Pancreas (tissue), 10 donors: ENCODE measurements at regions not wholly inside any gene's neighbourhood (a gene's known extent, or its start where the extent isn't known, plus 50 kb on each side); places are given as distances from the start of the nearest gene placed in this dataset.

Experiments used
- ATAC-seq, 4 donors: fragments of 200-7000 bp; cut with Tn5 transposase; one replicate each; pipeline versions ENCODE4 v1.8.0 to v1.9.1; 2020; ENCODE audit warnings: mild to moderate bottlenecking in 4 of 4, moderate library complexity in 4 of 4
- DNase-seq, 6 donors: peaks; one replicate each; pipeline ENCODE4 v3.0.0-alpha.2; 2020
- FAIRE-seq: peaks from 2 replicates; lab custom pipeline; 2012; peaks lifted over from hg19 to GRCh38; lab: Jason Lieb, UNC
- H3K27ac ChIP-seq, 4 donors: fragments of 200-600 bp; sonication (generic); 1 replicate in 3 of 4; 2 replicates in 1 of 4; pipeline versions ENCODE4 v1.5.0 to v1.8.0; 2020
- H3K27me3 ChIP-seq, 4 donors: fragments of 200-600 bp; one replicate each; pipeline ENCODE4 v1.8.0; 2021
- H3K36me3 ChIP-seq, 3 donors: fragments of 200-600 bp; sonication (generic) in 1 of 3; one replicate each; pipeline versions ENCODE4 v1.5.0 to v1.8.0; 2020 to 2021
- H3K4me1 ChIP-seq, 3 donors: fragments of 200-600 bp; one replicate each; pipeline ENCODE4 v1.8.0; 2021
- H3K4me3 ChIP-seq, 4 donors: fragments of 200-600 bp; sonication (generic) in 2 of 4; one replicate each; pipeline versions ENCODE4 v1.5.0 to v1.8.0; 2020 to 2021
- H3K9me3 ChIP-seq, 4 donors: fragments of 200-600 bp; one replicate each; pipeline ENCODE4 v1.8.0; 2021
- CTCF ChIP-seq, 4 donors: fragments of 200-600 bp; sonication (generic) in 3 of 4; IDR thresholded peaks; one replicate each; pipeline versions ENCODE4 v1.5.0 to v1.8.0; 2021; ENCODE audit warnings: antibody characterized with exemption in 4 of 4
- WGBS, 2 donors: extraction: QIAGEN DNeasy Blood & Tissue Kit; methylation state at CpG; one replicate each; pipeline ENCODE4 v1.1.7; 2013; 5-methylcytosine and 5-hydroxymethylcytosine counted together
- intact Hi-C, 3 donors: fragments of 100-400 bp; cut with DNase I; formaldehyde crosslinking; loops; one replicate each; pipeline versions ENCODE4 v1.11.1 to v1.14.2; 2022
- donor health status: healthy with polysubstance abuse.
- donor health status: DM: no; HTN: no; CAD: no; lungs with moderate emphysema.
- donor health status: DM: no; HTN: no; CAD: no.
- donor health status: control.
- donor health status: control.
- donor health status: Bipolar disorder and iron deficiency.
- donor health status: DM: yes; HTN: yes; CAD: no.
- donor health status: DM: no; HTN: no; CAD: no.
- donor health status: DM: no; HTN: no; CAD: no.
- donor health status: DM: yes; HTN: yes; CAD: no.

GRCh38 chr13:99847318-99847750 lies 124.2 kb downstream of the ZIC5 start:
- ATAC-seq: no peak
- no peak overlapping the region for H3K4me3 ChIP-seq
- DNase-seq: no peak
- no peak for TF ChIP-seq CTCF (IDR thresholded peaks at IDR 0.05)
- H3K27me3 ChIP-seq: no peaks in the 10 kb centered on the region
- 82 to 83% methylated on average over 10 of the region's 10 CpGs for WGBS, 2 donors
- H3K36me3 ChIP-seq: no peaks in the 10 kb centered on the region
- no peak for FAIRE-seq
- no peak overlapping the region for H3K27ac ChIP-seq
- intact Hi-C loops: no loop called here
- no peaks in the 10 kb centered on the region for H3K4me1 ChIP-seq
- H3K9me3 ChIP-seq: no peaks in the 10 kb centered on the region

- WGBS, 2 donors: 90 to 94% methylated on average over 29 of the region's 29 CpGs
- TF ChIP-seq CTCF (IDR thresholded peaks at IDR 0.05): no peak
- H3K4me3 ChIP-seq: no peak overlapping the region
- no peak for ATAC-seq
- intact Hi-C loops: no loop called here
- H3K9me3 ChIP-seq: no peaks in the 10 kb centered on the region
- no peaks in the 10 kb centered on the region for H3K36me3 ChIP-seq
- H3K4me1 ChIP-seq: no peaks in the 10 kb centered on the region
- DNase-seq: no peak
- FAIRE-seq: no peak
- H3K27me3 ChIP-seq: no peaks in the 10 kb centered on the region
- no peak overlapping the region for H3K27ac ChIP-seq
Observed at GRCh38 chr13:99845161-99845874, 126.2 kb downstream of the ZIC5 start.

- FAIRE-seq: no peak
- WGBS, 2 donors: 76 to 86% methylated on average over 8 of the region's 8 CpGs
- intact Hi-C loops: no loop called here
Observed at GRCh38 chr13:99844421-99844820, 127.1 kb downstream of the ZIC5 start.

GRCh38 chr13:99843872-99844271 lies 127.7 kb downstream of the ZIC5 start:
- H3K36me3 ChIP-seq: no peaks in the 10 kb centered on the region
- WGBS, 2 donors: 92 to 93% methylated on average over 9 of the region's 9 CpGs
- FAIRE-seq: no peak
- no peak for ATAC-seq
- H3K4me3 ChIP-seq: no peak overlapping the region
- no peaks in the 10 kb centered on the region for H3K27me3 ChIP-seq
- H3K4me1 ChIP-seq: no peaks in the 10 kb centered on the region
- TF ChIP-seq CTCF (IDR thresholded peaks at IDR 0.05): no peak
- H3K27ac ChIP-seq: no peak overlapping the region
- H3K9me3 ChIP-seq: no peaks in the 10 kb centered on the region
- DNase-seq: no peak
- intact Hi-C loops: no loop called here

More at GRCh38 chr13:99844421-99844820, 127.1 kb downstream of the ZIC5 start:
- H3K36me3 ChIP-seq: no peaks in the 10 kb centered on the region
- H3K4me3 ChIP-seq: no peak overlapping the region
- no peak for DNase-seq
- TF ChIP-seq CTCF (IDR thresholded peaks at IDR 0.05): no peak
- no peaks in the 10 kb centered on the region for H3K4me1 ChIP-seq
- H3K27ac ChIP-seq: no peak overlapping the region
- no peaks in the 10 kb centered on the region for H3K27me3 ChIP-seq
- no peak for ATAC-seq
- no peaks in the 10 kb centered on the region for H3K9me3 ChIP-seq

GRCh38 chr13:99842405-99842804 lies 129.2 kb downstream of the ZIC5 start:
- WGBS, 2 donors: 63 to 64% methylated on average over 1 of the region's 1 CpG
- intact Hi-C loops: no loop called here
- ATAC-seq: no peak

More at GRCh38 chr13:99842405-99842804, 129.2 kb downstream of the ZIC5 start:
- Histone ChIP-seq H3K36me3 (no peaks in the 10 kb centered on the region), H3K9me3 (no peaks in the 10 kb centered on the region), H3K27ac (no peak overlapping the region), H3K4me3 (no peak overlapping the region), H3K27me3 (no peaks in the 10 kb centered on the region), H3K4me1 (no peaks in the 10 kb centered on the region)
- TF ChIP-seq CTCF (IDR thresholded peaks at IDR 0.05): no peak
- DNase-seq (no peak), FAIRE-seq (no peak)
